ENCODE measurements at regions not wholly inside any gene's neighbourhood (a gene's known extent, or its start where the extent isn't known, plus 50 kb on each side); places are given as distances from the start of the nearest gene placed in this dataset.
"Not testable (repeated sequence)": the region's sequence is repeated elsewhere in the genome, so short reads cannot be mapped to it uniquely, and the experiment has no call there.

GRCh38 chr7:94706996-94707740, 51.2 kb upstream of the SGCE start:
- Mint-ChIP-seq H3K4me1 (no peaks in the 10 kb centered on the region), H3K4me3 (no peak overlapping the region), H3K9me3 (no peaks in the 10 kb centered on the region), H3K27ac (no peak overlapping the region), H3K27me3 (peaks cover 2% of the 10 kb centered on the region), H3K36me3 (no peaks in the 10 kb centered on the region)
- POLR2A ChIA-PET, result no interaction called here
- ATAC-seq (ENCODE audit: low read depth) (no peak), DNase-seq (no peak)

DNA sequence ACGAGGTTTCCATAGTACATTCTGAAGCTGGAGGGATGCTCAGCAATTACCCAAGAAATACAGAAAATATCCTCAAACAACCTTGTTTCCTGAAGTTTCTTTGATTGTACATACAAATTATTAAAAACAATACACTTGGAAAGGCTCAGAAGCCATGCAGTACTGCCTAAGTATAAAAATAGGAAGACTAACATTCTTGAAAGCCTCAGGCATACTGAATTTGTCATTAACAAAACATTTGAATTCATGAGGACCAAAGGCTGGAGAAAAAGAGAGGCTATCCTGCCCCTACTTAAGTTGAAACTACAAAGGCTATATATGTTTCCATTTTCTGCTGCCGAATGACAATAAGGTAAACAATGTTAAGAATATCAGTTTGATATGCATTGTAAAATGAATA, 54.3 kb upstream of the SGCE start:
- no peak for DNase-seq
- H3K27me3 Mint-ChIP-seq, result peaks cover 4% of the 10 kb centered on the region
- POLR2A ChIA-PET, result no interaction called here

DNA sequence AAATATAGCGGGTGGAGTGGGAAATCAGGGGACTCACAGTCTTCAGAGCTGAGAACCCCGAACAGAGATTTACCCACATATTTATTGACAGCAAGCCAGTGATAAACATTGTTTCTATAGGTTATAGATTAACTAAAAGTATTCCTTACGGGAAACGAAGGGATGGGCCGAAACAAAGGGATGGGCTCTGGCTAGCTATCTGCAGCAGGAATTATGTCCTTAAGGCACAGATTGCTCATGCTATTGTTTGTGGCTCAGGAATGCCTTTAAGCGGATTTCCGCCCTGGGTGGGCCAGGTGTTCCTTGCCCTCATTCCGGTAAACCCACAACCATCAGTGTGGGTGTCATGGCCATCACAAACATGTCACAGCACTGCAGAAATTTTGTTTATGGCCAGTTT, 66.4 kb upstream of the SGCE start:
- H3K4me1 Mint-ChIP-seq; H3K27me3 Mint-ChIP-seq; H3K36me3 Mint-ChIP-seq; H3K27ac Mint-ChIP-seq; ATAC-seq (ENCODE audit: low read depth); DNase-seq; POLR2A ChIA-PET; H3K4me3 Mint-ChIP-seq; H3K9me3 Mint-ChIP-seq: not testable (repeated sequence)

More for the DNA sequence above, 54.3 kb upstream of the SGCE start:
- Mint-ChIP-seq H3K4me3 (no peak overlapping the region), H3K9me3 (no peaks in the 10 kb centered on the region), H3K4me1 (no peaks in the 10 kb centered on the region), H3K27ac (no peak overlapping the region), H3K36me3 (no peaks in the 10 kb centered on the region)
- no peak for ATAC-seq (ENCODE audit: low read depth)

GRCh38 chr7:94728893-94729292, 73.0 kb upstream of the SGCE start:
- H3K4me1 Mint-ChIP-seq; H3K36me3 Mint-ChIP-seq; ATAC-seq (ENCODE audit: low read depth); H3K9me3 Mint-ChIP-seq; DNase-seq; H3K4me3 Mint-ChIP-seq; H3K27me3 Mint-ChIP-seq; POLR2A ChIA-PET; H3K27ac Mint-ChIP-seq: not testable (repeated sequence)

- no peaks in the 10 kb centered on the region for H3K36me3 Mint-ChIP-seq
- POLR2A ChIA-PET, result no interaction called here
- ATAC-seq (ENCODE audit: low read depth), result no peak
- H3K4me1 Mint-ChIP-seq, result no peaks in the 10 kb centered on the region
- H3K27me3 Mint-ChIP-seq, result no peaks in the 10 kb centered on the region
- no peak overlapping the region for H3K4me3 Mint-ChIP-seq
- H3K9me3 Mint-ChIP-seq, result no peaks in the 10 kb centered on the region
- DNase-seq, result no peak
- no peak overlapping the region for H3K27ac Mint-ChIP-seq
Observed at GRCh38 chr7:94738071-94738470, 82.1 kb upstream of the SGCE start.

GRCh38 chr7:94739180-94739579, 83.2 kb upstream of the SGCE start:
- ATAC-seq (ENCODE audit: low read depth) (no peak), DNase-seq (no peak)
- no peaks in the 10 kb centered on the region for H3K36me3 Mint-ChIP-seq
- H3K9me3 Mint-ChIP-seq, result no peaks in the 10 kb centered on the region
- no peaks in the 10 kb centered on the region for H3K4me1 Mint-ChIP-seq
- H3K27ac Mint-ChIP-seq, result no peak overlapping the region
- POLR2A ChIA-PET, result interaction anchor here (0.6 kb wide), 1 partner anchor 112 kb away, joined by 7 read pairs; no protein-coding TSS in a partner anchor
- peaks cover 2% of the 10 kb centered on the region for H3K27me3 Mint-ChIP-seq
- no peak overlapping the region for H3K4me3 Mint-ChIP-seq

- Mint-ChIP-seq H3K4me3 (no peak overlapping the region), H3K27ac (no peak overlapping the region), H3K36me3 (no peaks in the 10 kb centered on the region), H3K27me3 (peaks cover 2% of the 10 kb centered on the region), H3K4me1 (no peaks in the 10 kb centered on the region), H3K9me3 (no peaks in the 10 kb centered on the region)
- DNase-seq, result no peak
- no peak for ATAC-seq (ENCODE audit: low read depth)
- POLR2A ChIA-PET, result no interaction called here
Observed at GRCh38 chr7:94740509-94740908, 84.6 kb upstream of the SGCE start.

DNA sequence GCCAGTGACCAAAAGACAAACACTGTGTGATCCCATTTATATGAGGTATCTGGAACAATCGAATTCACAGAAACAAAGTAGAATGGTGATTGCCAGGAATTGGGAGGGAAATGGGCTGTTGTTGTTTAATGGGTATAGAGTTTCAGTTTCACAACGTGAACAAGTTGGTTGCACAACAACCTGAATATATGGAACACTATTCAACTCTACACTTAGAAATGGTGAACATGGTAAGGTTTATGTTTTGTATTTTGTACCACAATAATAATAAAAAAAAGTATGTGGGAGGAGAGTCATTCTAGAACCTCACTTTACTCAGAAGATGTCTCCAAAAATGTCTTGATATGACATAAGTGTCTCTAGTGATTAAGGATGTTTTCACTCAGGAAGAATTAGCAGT, 85.2 kb upstream of the SGCE start:
- no peaks in the 10 kb centered on the region for H3K4me1 Mint-ChIP-seq
- H3K9me3 Mint-ChIP-seq, result no peaks in the 10 kb centered on the region
- no peak overlapping the region for H3K27ac Mint-ChIP-seq
- no peak overlapping the region for H3K4me3 Mint-ChIP-seq
- no peak for DNase-seq
- ATAC-seq (ENCODE audit: low read depth), result no peak
- POLR2A ChIA-PET, result no interaction called here
- no peaks in the 10 kb centered on the region for H3K36me3 Mint-ChIP-seq
- peaks cover 2% of the 10 kb centered on the region for H3K27me3 Mint-ChIP-seq

GRCh38 chr7:94748376-94748775, 92.4 kb upstream of the SGCE start:
- POLR2A ChIA-PET, result no interaction called here

GRCh38 chr7:94760446-94761100, 104.6 kb upstream of the SGCE start:
- Mint-ChIP-seq H3K4me1 (no peaks in the 10 kb centered on the region), H3K27ac (no peak overlapping the region), H3K4me3 (no peak overlapping the region), H3K27me3 (no peaks in the 10 kb centered on the region), H3K9me3 (peaks cover 2% of the 10 kb centered on the region), H3K36me3 (no peaks in the 10 kb centered on the region)
- DNase-seq (no peak), ATAC-seq (ENCODE audit: low read depth) (no peak)
- POLR2A ChIA-PET, result no interaction called here

More at GRCh38 chr7:94748376-94748775, 92.4 kb upstream of the SGCE start:
- DNase-seq (no peak), ATAC-seq (ENCODE audit: low read depth) (no peak)
- no peaks in the 10 kb centered on the region for H3K36me3 Mint-ChIP-seq
- H3K4me3 Mint-ChIP-seq, result no peak overlapping the region
- H3K4me1 Mint-ChIP-seq, result no peaks in the 10 kb centered on the region
- peaks cover 2% of the 10 kb centered on the region for H3K27me3 Mint-ChIP-seq
- H3K27ac Mint-ChIP-seq, result no peak overlapping the region
- H3K9me3 Mint-ChIP-seq, result peaks cover 4% of the 10 kb centered on the region

GRCh38 chr7:94761451-94761850, 105.5 kb upstream of the SGCE start:
- Mint-ChIP-seq H3K9me3 (no peaks in the 10 kb centered on the region), H3K27me3 (no peaks in the 10 kb centered on the region), H3K36me3 (no peaks in the 10 kb centered on the region), H3K4me3 (no peak overlapping the region), H3K27ac (no peak overlapping the region), H3K4me1 (no peaks in the 10 kb centered on the region)
- DNase-seq (no peak), ATAC-seq (ENCODE audit: low read depth) (no peak)
- POLR2A ChIA-PET, result no interaction called here

GRCh38 chr7:94763268-94763667, 107.3 kb upstream of the SGCE start:
- H3K27ac Mint-ChIP-seq, result no peak overlapping the region
- H3K27me3 Mint-ChIP-seq, result no peaks in the 10 kb centered on the region
- no peak for ATAC-seq (ENCODE audit: low read depth)
- H3K9me3 Mint-ChIP-seq, result no peaks in the 10 kb centered on the region
- DNase-seq, result no peak
- POLR2A ChIA-PET, result no interaction called here
- H3K4me3 Mint-ChIP-seq, result no peak overlapping the region
- H3K36me3 Mint-ChIP-seq, result no peaks in the 10 kb centered on the region
- H3K4me1 Mint-ChIP-seq, result no peaks in the 10 kb centered on the region

DNA sequence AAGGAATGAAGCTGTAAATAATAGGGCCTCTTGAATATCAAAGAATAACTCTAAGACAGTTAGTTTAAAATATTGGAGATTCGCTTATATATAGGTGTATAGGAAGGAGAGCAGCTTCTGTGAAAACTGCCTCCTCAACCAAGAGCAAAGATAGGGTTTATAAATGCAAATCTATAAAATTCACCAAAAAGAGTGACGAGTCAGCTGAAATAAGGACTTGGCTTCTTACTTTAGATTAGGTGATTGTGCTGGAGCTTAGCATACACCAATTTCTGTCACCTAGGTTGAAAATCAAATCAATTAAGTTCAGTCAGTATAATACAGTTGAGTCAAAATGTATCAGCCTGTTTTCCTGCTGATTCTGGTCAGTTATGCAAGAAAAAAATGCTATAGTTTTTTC, 113.8 kb upstream of the SGCE start:
- Mint-ChIP-seq H3K4me3 (no peak overlapping the region), H3K36me3 (no peaks in the 10 kb centered on the region)
- POLR2A ChIA-PET, result no interaction called here

GRCh38 chr7:94778711-94779459, 123.0 kb upstream of the SGCE start:
- ATAC-seq (ENCODE audit: low read depth), result no peak

More for the DNA sequence above, 113.8 kb upstream of the SGCE start:
- ATAC-seq (ENCODE audit: low read depth) (no peak), DNase-seq (no peak)
- Mint-ChIP-seq H3K27ac (no peak overlapping the region), H3K9me3 (peaks cover 3% of the 10 kb centered on the region), H3K27me3 (no peaks in the 10 kb centered on the region), H3K4me1 (no peaks in the 10 kb centered on the region)

More at GRCh38 chr7:94778711-94779459, 123.0 kb upstream of the SGCE start:
- Mint-ChIP-seq H3K4me3 (no peak overlapping the region), H3K36me3 (no peaks in the 10 kb centered on the region), H3K4me1 (no peaks in the 10 kb centered on the region), H3K27ac (no peak overlapping the region), H3K27me3 (no peaks in the 10 kb centered on the region), H3K9me3 (peaks cover 1% of the 10 kb centered on the region)
- DNase-seq, result no peak
- POLR2A ChIA-PET, result no interaction called here
